NB4 (cell line): ENCODE measurements at regions not wholly inside any gene's neighbourhood (a gene's known extent, or its start where the extent isn't known, plus 50 kb on each side); places are given as distances from the start of the nearest gene placed in this dataset.
A peak's percentile ranks its signal among the peaks of the same experiment; 100 is the strongest.
"Not testable (repeated sequence)": the region's sequence is repeated elsewhere in the genome, so short reads cannot be mapped to it uniquely, and the experiment has no call there.

Source experiments
- DNase-seq: peaks from one replicate; pipeline ENCODE4 v3.0.0; 2010; ENCODE audit warnings: low read depth
- H3K4me3 ChIP-seq: one replicate; pipeline ENCODE4 v1.5.1; 2011; ENCODE audit warnings: mild to moderate bottlenecking, low read depth, low read length, moderate library complexity
- CTCF ChIP-seq: IDR thresholded peaks from one replicate; pipeline ENCODE4 v1.5.1; 2012; ENCODE audit warnings: low read depth, low read length
- MAX ChIP-seq: IDR thresholded peaks from 2 replicates; pipeline ENCODE4 v1.6.1; 2011; ENCODE audit warnings: low read depth, low read length
- MYC ChIP-seq: IDR thresholded peaks from 2 replicates; pipeline ENCODE4 v1.6.1; 2011; ENCODE audit warnings: low read depth, low read length
- POLR2A ChIP-seq: IDR thresholded peaks from 2 replicates; pipeline ENCODE4 v1.6.1; 2011; ENCODE audit warnings: mild to moderate bottlenecking; ENCODE audit not compliant: insufficient read length; ENCODE audit errors: extremely low read depth

DNA sequence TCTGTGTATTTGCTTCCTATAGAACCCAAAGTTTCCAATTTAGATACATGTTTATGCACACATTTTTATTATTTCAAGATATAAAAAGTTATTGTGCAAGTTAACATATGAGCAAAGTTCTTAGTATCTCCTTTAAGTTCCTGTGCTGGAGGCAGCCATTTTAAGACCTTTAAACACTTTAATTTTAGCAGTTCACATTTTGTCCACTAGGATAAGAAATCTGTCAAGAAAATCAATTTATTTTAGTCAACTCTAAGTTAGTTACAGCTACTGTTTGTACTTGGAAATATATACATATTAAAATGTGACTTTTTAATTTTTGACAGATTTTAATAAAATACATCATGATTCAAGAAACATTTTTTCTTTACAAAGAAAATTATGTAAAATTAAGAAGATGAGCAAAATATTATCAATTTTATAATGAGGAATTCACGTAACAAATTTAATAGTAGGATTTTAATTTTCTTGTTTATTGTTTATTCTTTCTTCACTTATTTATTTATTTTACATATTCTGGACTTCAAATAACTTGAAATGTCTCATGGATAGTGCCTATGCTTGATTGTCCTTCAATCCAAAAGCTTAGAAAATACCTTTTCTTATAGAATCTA, 402.6 kb upstream of the GBE1 start:
- DNase-seq: peak; percentile 41
- TF ChIP-seq MAX (no peak), MYC (no peak), CTCF (no peak), POLR2A (no peak)
- H3K4me3 ChIP-seq: no peak overlapping the region

- no peak overlapping the region for H3K4me3 ChIP-seq
- no peak for DNase-seq
- TF ChIP-seq CTCF: no peak
- no peak for TF ChIP-seq POLR2A
These were observed 396.5 kb upstream of the GBE1 start for GRCh38 chr3:82157952-82158351.

GRCh38 chr3:82153892-82154291, 392.4 kb upstream of the GBE1 start:
- DNase-seq, H3K4me3 ChIP-seq: not testable (repeated sequence)

DNA sequence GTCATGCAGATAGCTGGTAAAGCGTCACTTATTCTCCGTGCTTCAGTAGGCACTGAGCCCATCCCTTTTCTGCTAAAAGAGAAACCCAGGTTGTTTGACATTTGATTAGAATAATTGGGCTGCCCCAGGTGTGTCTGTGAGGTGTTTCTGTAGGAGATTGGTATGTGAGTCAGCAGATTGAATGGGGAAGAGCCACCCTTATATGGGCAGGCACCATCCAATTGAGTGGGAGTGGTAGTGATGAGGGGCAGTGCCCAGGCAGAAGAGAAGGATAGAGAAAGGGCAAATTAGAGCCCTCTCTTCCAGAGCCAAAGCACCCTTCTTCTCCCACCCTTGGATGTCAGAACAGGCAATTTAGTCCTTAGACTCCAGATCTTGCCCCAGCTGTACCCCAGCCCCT, 384.3 kb upstream of the GBE1 start:
- no peak overlapping the region for H3K4me3 ChIP-seq
- DNase-seq: no peak
- TF ChIP-seq MYC: no peak
- no peak for TF ChIP-seq POLR2A
- no peak for TF ChIP-seq CTCF
- no peak for TF ChIP-seq MAX

DNA sequence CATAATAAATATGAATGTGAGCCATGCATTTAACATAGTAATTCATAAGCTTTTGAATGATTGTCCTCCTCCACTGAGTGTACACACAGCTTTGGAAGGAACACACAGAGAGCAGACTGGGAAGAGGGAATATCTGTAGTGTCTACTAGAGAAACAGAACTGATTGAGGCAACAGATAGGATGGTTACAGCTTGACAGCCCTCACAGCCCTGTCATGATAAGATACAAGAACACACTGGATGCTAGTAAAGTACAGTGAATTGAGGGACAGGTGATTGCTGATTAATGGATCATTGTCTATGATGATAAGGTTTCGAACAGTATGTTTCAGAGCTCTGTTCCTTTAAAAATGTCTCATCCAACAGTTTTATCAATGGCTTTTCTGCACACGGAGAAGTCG, 383.4 kb upstream of the GBE1 start:
- no peak overlapping the region for H3K4me3 ChIP-seq
- no peak for DNase-seq
- TF ChIP-seq CTCF (no peak), MYC (no peak), POLR2A (no peak), MAX (no peak)

DNA sequence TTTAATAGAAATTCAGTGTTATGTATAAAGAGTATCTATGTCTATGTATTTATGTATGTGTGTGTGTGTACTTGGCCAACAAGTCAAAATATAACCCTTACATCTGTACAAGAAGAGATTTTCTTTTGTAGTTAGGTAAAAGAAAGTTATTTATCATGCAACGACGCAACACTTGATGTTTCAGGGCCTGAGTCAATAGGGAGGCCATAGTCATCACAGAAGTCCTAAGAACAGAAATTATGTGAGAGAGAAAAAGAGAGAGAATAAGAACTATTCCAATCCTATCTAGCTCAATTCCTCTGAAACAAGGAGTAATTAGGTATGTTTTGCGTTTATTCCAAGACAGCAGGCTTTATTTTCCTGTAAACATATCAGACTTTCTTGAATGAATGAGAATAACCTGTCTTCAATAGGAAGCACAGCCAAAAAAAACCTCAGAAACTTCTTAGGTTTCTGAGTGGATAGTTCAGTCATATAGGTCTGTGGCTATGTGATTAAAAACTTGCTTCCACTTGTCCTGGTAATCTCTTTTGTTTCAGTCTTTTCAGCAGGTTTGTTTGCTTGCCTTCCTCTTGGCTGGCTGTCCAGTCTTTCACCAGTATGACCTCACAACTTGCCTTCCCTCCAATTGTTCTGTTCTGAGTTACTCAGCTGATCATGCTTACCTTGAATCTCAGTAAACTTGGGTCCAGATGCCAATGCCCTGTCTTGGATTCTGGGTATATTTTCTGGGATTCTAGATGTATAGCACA, 382.4 kb upstream of the GBE1 start:
- no peak overlapping the region for H3K4me3 ChIP-seq
- no peak for DNase-seq
- no peak for TF ChIP-seq CTCF
- TF ChIP-seq POLR2A: no peak
- no peak for TF ChIP-seq MAX
- no peak for TF ChIP-seq MYC
